Progenitor cell of endocrine pancreas (in vitro differentiated cells): ENCODE measurements at regions not wholly inside any gene's neighbourhood (a gene's known extent, or its start where the extent isn't known, plus 50 kb on each side); places are given as distances from the start of the nearest gene placed in this dataset.
"Not testable (repeated sequence)": the region's sequence is repeated elsewhere in the genome, so short reads cannot be mapped to it uniquely, and the experiment has no call there.

Experiments used
- DNase-seq: peaks from one replicate; pipeline ENCODE4 v3.0.0; 2021; ENCODE audit warnings: low spot score; ENCODE audit not compliant: unreplicated experiment
- H3K27ac Mint-ChIP-seq: 2 replicates; pipeline ENCODE4 v1.8.0; 2021; ENCODE audit warnings: mild to moderate bottlenecking, moderate library complexity, mixed read lengths
- H3K27me3 Mint-ChIP-seq: 2 replicates; pipeline ENCODE4 v1.8.0; 2021; ENCODE audit warnings: mixed read lengths
- H3K36me3 Mint-ChIP-seq: 2 replicates; pipeline ENCODE4 v1.8.0; 2022; ENCODE audit warnings: mixed read lengths; ENCODE audit not compliant: insufficient read depth
- H3K4me1 Mint-ChIP-seq: 2 replicates; pipeline ENCODE4 v1.8.0; 2021; ENCODE audit warnings: low read depth, mixed read lengths
- H3K4me3 Mint-ChIP-seq: 2 replicates; pipeline ENCODE4 v1.8.0; 2021; ENCODE audit warnings: low read depth, mild to moderate bottlenecking, moderate library complexity, mixed read lengths
- H3K9me3 Mint-ChIP-seq: 2 replicates; pipeline ENCODE4 v1.8.0; 2021; ENCODE audit warnings: low read depth, mixed read lengths
- TF ChIP-seq, protein P1 (sequence below): fragments of 200-600 bp; sonication (generic); IDR thresholded peaks from one replicate; pipeline ENCODE4 v1.5.0; 2021; ENCODE audit warnings: antibody characterized with exemption, mild to moderate bottlenecking; ENCODE audit not compliant: unreplicated experiment

DNA sequence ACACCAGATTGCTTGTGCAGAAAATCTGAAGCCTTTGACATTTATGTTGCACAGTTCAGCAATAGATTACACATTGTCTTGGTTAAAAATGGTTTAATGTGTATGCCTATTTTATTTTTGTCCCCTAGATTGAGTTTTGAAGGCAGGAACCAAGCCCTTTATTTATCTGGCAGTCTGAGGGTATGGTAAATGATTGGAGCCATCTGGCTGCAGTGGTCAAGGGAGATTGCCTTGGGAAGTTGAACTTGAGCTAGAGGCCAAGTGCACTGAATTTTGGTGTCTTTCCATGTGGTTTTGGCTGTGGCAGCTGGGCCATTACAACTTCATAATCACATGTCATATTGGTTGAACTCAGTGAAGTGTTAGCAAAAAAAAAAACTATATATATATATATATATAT, 248.7 kb upstream of the C2CD4B start:
- no peak overlapping the region for H3K4me3 Mint-ChIP-seq
- TF ChIP-seq, protein P1, sequence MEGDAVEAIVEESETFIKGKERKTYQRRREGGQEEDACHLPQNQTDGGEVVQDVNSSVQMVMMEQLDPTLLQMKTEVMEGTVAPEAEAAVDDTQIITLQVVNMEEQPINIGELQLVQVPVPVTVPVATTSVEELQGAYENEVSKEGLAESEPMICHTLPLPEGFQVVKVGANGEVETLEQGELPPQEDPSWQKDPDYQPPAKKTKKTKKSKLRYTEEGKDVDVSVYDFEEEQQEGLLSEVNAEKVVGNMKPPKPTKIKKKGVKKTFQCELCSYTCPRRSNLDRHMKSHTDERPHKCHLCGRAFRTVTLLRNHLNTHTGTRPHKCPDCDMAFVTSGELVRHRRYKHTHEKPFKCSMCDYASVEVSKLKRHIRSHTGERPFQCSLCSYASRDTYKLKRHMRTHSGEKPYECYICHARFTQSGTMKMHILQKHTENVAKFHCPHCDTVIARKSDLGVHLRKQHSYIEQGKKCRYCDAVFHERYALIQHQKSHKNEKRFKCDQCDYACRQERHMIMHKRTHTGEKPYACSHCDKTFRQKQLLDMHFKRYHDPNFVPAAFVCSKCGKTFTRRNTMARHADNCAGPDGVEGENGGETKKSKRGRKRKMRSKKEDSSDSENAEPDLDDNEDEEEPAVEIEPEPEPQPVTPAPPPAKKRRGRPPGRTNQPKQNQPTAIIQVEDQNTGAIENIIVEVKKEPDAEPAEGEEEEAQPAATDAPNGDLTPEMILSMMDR = no peak
- no peaks in the 10 kb centered on the region for H3K27me3 Mint-ChIP-seq
- no peak for DNase-seq
- no peaks in the 10 kb centered on the region for H3K9me3 Mint-ChIP-seq
- H3K36me3 Mint-ChIP-seq = no peaks in the 10 kb centered on the region
- H3K4me1 Mint-ChIP-seq = peaks cover 19% of the 10 kb centered on the region
- no peak overlapping the region for H3K27ac Mint-ChIP-seq

DNA sequence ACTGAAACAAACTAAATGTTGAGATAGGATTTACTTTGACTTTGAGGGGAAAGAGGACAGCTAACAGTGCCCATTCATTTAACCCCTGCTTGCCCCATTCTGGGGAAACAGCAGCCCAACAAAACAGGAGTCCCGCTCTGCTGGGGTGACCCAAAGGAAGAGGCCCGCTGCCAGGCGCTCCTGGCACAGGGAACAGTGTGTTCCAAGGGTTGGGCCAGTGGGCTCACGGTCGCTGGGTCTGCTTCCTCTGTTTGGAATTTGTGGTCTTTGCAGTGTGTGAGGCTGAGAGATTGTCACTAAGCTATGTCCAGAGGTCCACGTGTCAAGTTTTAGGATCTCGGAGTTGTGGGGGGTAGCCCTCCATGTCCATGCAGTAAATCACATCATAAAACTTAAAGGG, 250.4 kb upstream of the C2CD4B start:
- Mint-ChIP-seq H3K4me1 (peaks cover 30% of the 10 kb centered on the region), H3K27me3 (no peaks in the 10 kb centered on the region), H3K9me3 (no peaks in the 10 kb centered on the region), H3K27ac (no peak overlapping the region), H3K36me3 (no peaks in the 10 kb centered on the region), H3K4me3 (no peak overlapping the region)
- DNase-seq = no peak
- TF ChIP-seq, protein P1 = no peak

DNA sequence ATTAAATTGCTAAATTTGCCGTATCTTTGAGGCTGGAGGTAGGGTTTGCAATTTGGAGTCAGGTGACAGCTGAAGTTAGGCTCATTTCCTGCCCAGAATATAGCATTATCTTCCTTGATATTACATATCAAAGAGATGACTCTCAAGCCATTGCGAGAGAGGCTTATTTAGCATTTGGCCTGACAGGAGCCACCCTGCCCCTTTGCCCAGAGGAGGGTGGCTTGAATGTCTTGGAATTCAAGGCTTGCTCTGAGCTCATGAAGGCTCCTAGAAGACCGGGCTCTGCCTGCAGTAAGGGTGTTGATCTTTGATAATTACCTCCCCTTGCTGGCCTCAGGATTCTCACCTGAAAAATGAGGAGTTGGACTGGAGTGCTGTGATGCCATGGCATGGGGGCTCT, 251.4 kb upstream of the C2CD4B start:
- no peak for DNase-seq
- H3K4me1 Mint-ChIP-seq = peaks cover 29% of the 10 kb centered on the region
- H3K4me3 Mint-ChIP-seq = no peak overlapping the region

DNA sequence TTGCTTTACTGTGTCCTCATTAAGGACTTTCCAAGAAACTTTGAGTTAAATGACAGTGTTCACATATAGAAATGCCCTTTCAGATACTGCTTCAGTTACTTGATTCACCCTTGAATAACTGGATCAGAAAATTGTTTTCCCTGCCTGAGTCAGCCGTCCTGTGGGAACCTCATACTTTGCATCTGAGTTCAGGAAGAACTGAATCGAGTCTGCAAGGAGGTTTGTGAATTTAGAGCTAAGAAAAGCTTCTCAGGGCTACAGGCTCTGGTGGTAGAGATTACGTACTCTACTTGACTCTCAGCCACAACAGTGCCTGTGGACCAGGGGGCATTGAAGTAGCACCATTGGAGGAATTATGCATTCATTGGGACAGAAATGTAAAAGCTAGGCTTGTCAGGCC, 252.4 kb upstream of the C2CD4B start:
- DNase-seq = no peak
- no peak overlapping the region for H3K4me3 Mint-ChIP-seq
- H3K9me3 Mint-ChIP-seq = peaks cover 4% of the 10 kb centered on the region
- TF ChIP-seq, protein P1 = no peak
- peaks cover 1% of the 10 kb centered on the region for H3K36me3 Mint-ChIP-seq
- H3K4me1 Mint-ChIP-seq = peaks cover 21% of the 10 kb centered on the region
- H3K27ac Mint-ChIP-seq = no peak overlapping the region
- H3K27me3 Mint-ChIP-seq = no peaks in the 10 kb centered on the region

More for the DNA sequence above, 251.4 kb upstream of the C2CD4B start:
- TF ChIP-seq, protein P1 = no peak
- H3K27ac Mint-ChIP-seq = no peak overlapping the region
- peaks cover 4% of the 10 kb centered on the region for H3K9me3 Mint-ChIP-seq
- no peaks in the 10 kb centered on the region for H3K27me3 Mint-ChIP-seq
- H3K36me3 Mint-ChIP-seq = peaks cover 1% of the 10 kb centered on the region

DNA sequence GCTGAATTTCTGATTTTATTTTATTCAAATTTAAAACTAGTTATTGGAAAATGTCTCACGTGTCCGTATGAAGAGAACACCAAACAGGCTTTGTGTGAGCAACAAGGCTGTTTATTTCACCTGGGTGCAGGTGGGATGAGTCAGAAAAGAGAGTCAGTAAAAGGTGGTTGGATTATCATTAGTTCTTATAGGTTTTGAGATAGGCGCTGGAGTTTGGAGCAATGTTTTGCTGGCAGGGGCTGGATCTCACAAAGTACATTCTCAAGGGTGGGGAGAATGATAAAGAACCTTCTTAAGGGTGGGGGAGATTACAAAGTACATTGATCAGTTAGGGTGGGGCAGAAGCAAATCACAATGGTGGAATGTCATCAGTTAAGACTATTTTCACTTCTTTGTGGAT, 253.4 kb upstream of the C2CD4B start:
- H3K27me3 Mint-ChIP-seq, H3K4me3 Mint-ChIP-seq, H3K9me3 Mint-ChIP-seq, DNase-seq, H3K36me3 Mint-ChIP-seq: not testable (repeated sequence)
- peaks cover 21% of the 10 kb centered on the region for H3K4me1 Mint-ChIP-seq
- H3K27ac Mint-ChIP-seq = peak overlapping the region; percentile 20

DNA sequence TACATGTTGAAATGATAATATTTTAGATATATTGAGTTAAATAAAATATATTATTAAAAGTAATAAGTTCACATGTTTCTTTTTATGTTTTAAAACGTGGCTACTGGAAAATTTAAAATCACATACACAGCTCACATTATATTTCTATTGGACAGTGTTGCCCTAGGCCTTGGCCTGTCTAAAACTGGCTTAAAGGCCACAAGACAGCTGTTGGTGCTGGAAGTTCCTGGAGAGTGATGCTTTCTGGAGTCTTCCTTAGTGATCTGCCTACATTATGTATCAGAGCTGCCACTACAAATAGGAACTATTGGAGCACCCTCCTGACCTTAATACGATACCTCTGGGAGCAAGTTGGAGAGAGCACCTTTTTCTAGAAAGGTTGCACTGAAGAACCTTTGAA, 254.1 kb upstream of the C2CD4B start:
- DNase-seq = no peak
- TF ChIP-seq, protein P1 = no peak
- Mint-ChIP-seq H3K4me1 (peaks cover 21% of the 10 kb centered on the region), H3K4me3 (no peak overlapping the region), H3K27me3 (no peaks in the 10 kb centered on the region), H3K36me3 (peaks cover 1% of the 10 kb centered on the region), H3K27ac (peak overlapping the region; percentile 57), H3K9me3 (peaks cover 4% of the 10 kb centered on the region)

DNA sequence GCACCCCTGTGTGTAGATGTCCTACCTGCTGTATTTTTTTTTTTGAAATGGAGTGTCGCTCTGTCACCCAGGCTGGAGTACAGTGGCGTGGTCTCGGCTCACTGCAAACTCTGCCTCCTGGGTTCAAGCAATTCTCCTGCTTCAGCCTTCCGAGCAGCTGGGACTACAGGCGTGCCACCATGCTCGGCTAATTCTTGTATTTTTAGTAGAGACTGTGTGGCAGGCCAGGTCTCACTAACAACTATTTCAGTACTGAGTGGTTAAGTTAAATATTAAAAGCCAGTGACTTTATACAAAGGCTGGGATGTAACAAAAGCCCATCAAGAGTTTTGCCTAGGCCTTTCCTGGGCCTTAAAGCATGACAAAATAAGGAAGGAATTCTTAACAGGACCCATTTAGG, 255.3 kb upstream of the C2CD4B start:
- H3K36me3 Mint-ChIP-seq, H3K4me3 Mint-ChIP-seq, DNase-seq, H3K9me3 Mint-ChIP-seq, H3K27me3 Mint-ChIP-seq: not testable (repeated sequence)
- Mint-ChIP-seq H3K4me1 (peaks cover 21% of the 10 kb centered on the region), H3K27ac (peak overlapping the region; percentile 86)
